ENCODE measurements at regions not wholly inside any gene's neighbourhood (a gene's known extent, or its start where the extent isn't known, plus 50 kb on each side); places are given as distances from the start of the nearest gene placed in this dataset.
"Not testable (repeated sequence)": the region's sequence is repeated elsewhere in the genome, so short reads cannot be mapped to it uniquely, and the experiment has no call there.

- DNase-seq (ENCODE audit: low read depth), result no peak
Observed at GRCh38 chr2:11877764-11878163, 131.3 kb downstream of the LPIN1 start.

DNA sequence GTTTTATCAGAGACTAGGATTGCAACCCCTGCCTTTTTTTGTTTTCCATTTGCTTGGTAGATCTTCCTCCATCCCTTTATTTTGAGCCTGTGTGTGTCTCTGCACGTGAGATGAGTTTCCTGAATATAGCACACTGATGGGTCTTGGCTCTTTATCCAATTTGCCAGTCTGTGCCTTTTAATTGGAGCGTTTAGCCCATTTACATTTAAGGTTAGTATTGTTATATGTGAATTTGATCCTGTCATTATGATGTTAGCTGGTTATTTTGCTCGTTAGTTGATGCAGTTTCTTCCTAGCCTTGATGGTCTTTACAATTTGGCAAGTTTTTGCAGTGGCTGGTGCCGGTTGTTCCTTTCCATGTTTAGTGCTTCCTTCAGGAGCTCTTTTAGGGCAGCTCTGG lies 138.8 kb downstream of the LPIN1 start:
- not testable (repeated sequence) for DNase-seq (ENCODE audit: low read depth)

- DNase-seq (ENCODE audit: low read depth), result not testable (repeated sequence)
Observed at GRCh38 chr2:11886899-11887298, 140.5 kb downstream of the LPIN1 start.

GRCh38 chr2:11889101-11889850 lies 142.8 kb downstream of the LPIN1 start:
- DNase-seq (ENCODE audit: low read depth), result no peak

GRCh38 chr2:11889854-11890253 lies 143.4 kb downstream of the LPIN1 start:
- DNase-seq (ENCODE audit: low read depth), result no peak

GRCh38 chr2:11891028-11891427 lies 144.6 kb downstream of the LPIN1 start:
- DNase-seq (ENCODE audit: low read depth), result no peak

GRCh38 chr2:11891671-11892440 lies 145.4 kb downstream of the LPIN1 start:
- DNase-seq (ENCODE audit: low read depth), result no peak

GRCh38 chr2:11896386-11896785 lies 150.0 kb downstream of the LPIN1 start:
- DNase-seq (ENCODE audit: low read depth), result no peak

DNA sequence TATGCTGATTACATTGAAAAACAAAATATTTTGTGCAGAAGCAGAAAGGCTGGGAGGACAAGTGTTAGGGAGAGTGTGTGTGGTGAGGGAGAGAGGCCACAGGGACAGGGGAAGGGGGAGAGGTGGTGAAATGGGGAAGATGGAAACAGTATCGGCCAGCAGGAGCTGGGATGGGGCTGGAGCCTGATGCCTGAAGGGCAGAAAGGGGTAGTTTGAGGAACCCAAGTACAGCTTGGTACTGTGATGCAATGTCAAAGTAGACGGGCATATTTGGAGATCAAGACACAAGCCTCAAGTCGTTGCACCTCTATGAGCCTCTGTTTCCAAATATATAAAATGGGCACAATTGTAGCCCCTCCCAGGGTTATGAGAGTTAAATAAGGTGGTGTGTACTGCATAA lies 152.1 kb downstream of the LPIN1 start:
- DNase-seq (ENCODE audit: low read depth), result no peak

GRCh38 chr2:11899264-11899818 lies 152.9 kb downstream of the LPIN1 start:
- peak; percentile 86 for DNase-seq (ENCODE audit: low read depth)

DNA sequence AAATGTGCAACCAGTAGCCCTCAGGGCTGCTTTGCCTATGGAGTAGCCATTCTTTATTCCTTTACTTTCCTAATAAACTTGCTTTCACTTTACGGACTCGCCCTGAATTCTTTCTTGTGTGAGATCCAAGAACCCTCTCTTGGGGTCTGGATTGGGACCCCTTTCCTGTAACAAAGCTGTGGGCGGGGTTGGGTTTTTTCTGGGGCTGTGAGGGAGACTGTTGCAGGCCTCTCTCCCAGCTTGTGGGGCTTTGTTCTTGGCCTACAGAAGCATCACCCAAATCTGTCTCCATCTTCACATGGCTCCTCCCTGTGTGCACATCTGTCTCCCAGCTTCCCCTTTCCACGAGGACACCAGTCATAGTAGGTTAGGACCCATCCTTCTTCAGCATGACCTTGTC lies 154.5 kb downstream of the LPIN1 start:
- not testable (repeated sequence) for DNase-seq (ENCODE audit: low read depth)

- no peak for DNase-seq (ENCODE audit: low read depth)
Observed at GRCh38 chr2:11901351-11902069, 155.1 kb downstream of the LPIN1 start.

- no peak for DNase-seq (ENCODE audit: low read depth)
Observed at GRCh38 chr2:11903085-11903606, 156.7 kb downstream of the LPIN1 start.

GRCh38 chr2:11904029-11904428 lies 157.6 kb downstream of the LPIN1 start:
- DNase-seq (ENCODE audit: low read depth), result no peak

GRCh38 chr2:11904941-11905340 lies 158.5 kb downstream of the LPIN1 start:
- DNase-seq (ENCODE audit: low read depth), result no peak

DNA sequence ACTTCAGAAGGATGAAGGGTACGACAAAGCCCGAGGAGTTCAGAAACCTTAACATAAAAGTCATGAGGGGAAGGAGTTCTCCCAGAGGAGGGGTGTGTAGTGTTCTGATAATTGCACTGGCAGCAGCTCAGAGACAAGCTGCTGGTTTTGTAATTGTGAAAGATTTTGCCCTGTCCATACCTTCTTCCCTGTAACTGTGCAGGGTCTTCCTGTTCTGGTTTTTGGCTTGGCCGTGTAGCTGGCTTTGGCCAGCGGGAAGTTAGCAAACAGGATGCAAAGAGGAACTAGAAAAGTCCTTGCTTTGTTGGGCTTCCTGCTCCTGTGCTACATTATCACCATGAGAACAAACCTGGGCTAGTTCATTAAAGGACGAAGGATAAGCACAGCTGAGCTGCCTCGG lies 160.8 kb downstream of the LPIN1 start:
- no peak for DNase-seq (ENCODE audit: low read depth)

- no peak for DNase-seq (ENCODE audit: low read depth)
Observed at GRCh38 chr2:11910971-11911370, 164.5 kb downstream of the LPIN1 start.

- DNase-seq (ENCODE audit: low read depth), result no peak
Observed at GRCh38 chr2:11912980-11913379, 166.5 kb downstream of the LPIN1 start.

DNA sequence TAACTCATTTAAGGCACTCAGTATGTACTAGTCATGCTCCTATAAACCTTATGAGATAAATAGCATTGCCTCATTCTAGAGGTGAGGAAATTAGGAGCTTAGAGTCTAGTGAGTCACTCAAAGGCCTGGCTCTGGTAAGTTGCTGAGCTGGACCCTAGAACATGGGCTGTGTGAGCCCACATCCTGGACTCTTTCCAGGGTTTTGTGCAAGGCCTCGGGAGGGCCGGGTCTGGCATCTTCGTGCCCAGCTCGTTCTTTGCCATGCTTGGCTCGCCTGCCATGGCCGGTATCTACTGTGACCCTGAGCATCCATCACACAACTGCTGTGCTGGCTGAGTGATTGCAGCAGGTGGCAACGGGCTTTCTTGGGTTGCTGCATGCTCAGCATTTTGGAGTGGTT lies 168.0 kb downstream of the LPIN1 start:
- DNase-seq (ENCODE audit: low read depth), result peak; percentile 83

DNA sequence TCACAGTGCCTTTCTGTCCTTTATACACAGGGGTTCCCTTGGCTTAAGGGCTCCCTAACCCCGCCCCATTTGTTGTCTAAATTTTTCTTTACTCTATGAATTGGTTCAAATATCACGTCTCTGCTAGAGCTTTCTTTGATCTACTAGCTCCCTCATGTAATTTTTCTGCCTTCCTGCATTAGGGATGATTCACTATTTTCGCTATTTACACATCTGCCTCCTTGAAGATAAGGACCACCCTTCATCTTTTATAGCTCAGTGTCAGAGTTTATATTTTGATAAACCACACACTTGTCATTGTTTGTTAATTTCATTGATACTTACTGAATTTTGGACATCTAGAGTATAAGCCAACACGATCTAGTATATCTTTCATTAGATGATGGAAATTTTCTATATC lies 169.2 kb downstream of the LPIN1 start:
- no peak for DNase-seq (ENCODE audit: low read depth)

GRCh38 chr2:11919953-11920352 lies 173.5 kb downstream of the LPIN1 start:
- no peak for DNase-seq (ENCODE audit: low read depth)

DNA sequence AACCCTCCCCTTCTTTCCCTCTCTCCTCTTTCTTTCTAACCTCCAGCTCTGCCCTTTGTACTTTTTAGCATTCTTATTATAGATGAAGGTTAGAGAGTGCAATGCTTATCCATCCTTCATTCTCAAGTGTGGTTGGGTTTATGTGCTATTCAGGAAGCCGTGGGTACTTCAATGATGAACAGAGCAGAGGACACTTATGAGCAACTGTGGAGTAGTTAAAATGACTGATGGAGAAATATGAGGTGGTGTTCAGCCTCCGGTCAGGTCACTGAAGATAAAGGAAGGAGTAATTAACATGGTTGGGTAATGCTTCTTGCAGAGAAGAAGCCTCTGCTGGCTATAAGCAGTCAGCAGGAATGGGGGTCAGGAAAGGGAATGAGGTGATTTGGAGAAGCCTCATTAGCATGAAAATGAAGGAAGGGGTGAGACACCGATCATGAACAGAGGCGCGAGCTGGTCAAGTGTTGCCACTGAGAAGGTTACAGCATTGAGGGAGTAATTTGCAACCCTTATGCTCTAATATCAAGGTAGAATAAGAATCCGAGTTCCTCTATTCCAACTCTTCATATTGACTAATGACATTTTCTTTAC lies 174.7 kb downstream of the LPIN1 start:
- DNase-seq (ENCODE audit: low read depth), result no peak

Measured in iris pigment epithelial cell (primary cell).